Liver (tissue), 3 donors: ENCODE measurements at regions not wholly inside any gene's neighbourhood (a gene's known extent, or its start where the extent isn't known, plus 50 kb on each side); places are given as distances from the start of the nearest gene placed in this dataset.

ENCODE experiments used
- ATF3 ChIP-seq: IDR thresholded peaks from 2 replicates; pipeline ENCODE4 v1.6.1; 2016; ENCODE audit warnings: antibody characterized with exemption
- CTCF ChIP-seq: fragments of 150-350 bp; IDR thresholded peaks from 2 replicates; pipeline ENCODE4 v1.5.1; 2017; ENCODE audit warnings: improper control_type of control experiment, low read depth, low read length; ENCODE audit not compliant: missing input control
- EGR1 ChIP-seq, 2 donors: IDR thresholded peaks; 2 replicates each; pipeline ENCODE4 v1.6.1; 2016 to 2018; ENCODE audit warnings: antibody characterized with exemption in 2 of 2, low read depth in 2 of 2
- GABPA ChIP-seq, 2 donors: IDR thresholded peaks in 1 of 2; conservative IDR thresholded peaks in 1 of 2; 2 replicates each; pipeline ENCODE4 v1.6.1; 2016; ENCODE audit warnings: antibody characterized with exemption in 2 of 2, mild to moderate bottlenecking in 1 of 2, moderate library complexity in 1 of 2
- JUND ChIP-seq, 2 donors: IDR thresholded peaks; 2 replicates each; pipeline ENCODE4 v1.6.1; 2016; ENCODE audit warnings: antibody characterized with exemption in 2 of 2
- MAX ChIP-seq: IDR thresholded peaks from 2 replicates; pipeline ENCODE4 v1.6.1; 2016; ENCODE audit warnings: antibody characterized with exemption
- NR2F2 ChIP-seq: IDR thresholded peaks from 2 replicates; pipeline ENCODE4 v1.6.1; 2016; ENCODE audit warnings: antibody characterized with exemption
- RAD21 ChIP-seq, 2 donors: IDR thresholded peaks; 2 replicates each; pipeline ENCODE4 v1.6.1; 2016; ENCODE audit warnings: antibody characterized with exemption in 2 of 2, mild to moderate bottlenecking in 2 of 2
- REST ChIP-seq: IDR thresholded peaks from 2 replicates; pipeline ENCODE4 v1.6.1; 2016; ENCODE audit warnings: antibody characterized with exemption, mild to moderate bottlenecking
- SP1 ChIP-seq: IDR thresholded peaks from 2 replicates; pipeline ENCODE4 v1.6.1; 2018; ENCODE audit warnings: antibody characterized with exemption, mild to moderate bottlenecking
- TAF1 ChIP-seq: conservative IDR thresholded peaks from 2 replicates; pipeline ENCODE4 v1.6.1; 2016; ENCODE audit warnings: antibody characterized with exemption, mild to moderate bottlenecking
- YY1 ChIP-seq: IDR thresholded peaks from 2 replicates; pipeline ENCODE4 v1.6.1; 2016; ENCODE audit warnings: antibody characterized with exemption, mild to moderate bottlenecking
- ZBTB33 ChIP-seq: IDR thresholded peaks from 2 replicates; pipeline ENCODE4 v1.6.1; 2016; ENCODE audit warnings: antibody characterized with exemption
- donor health status: healthy.
- donor health status: healthy.

- no peak for TF ChIP-seq CTCF
- no peak for TF ChIP-seq RAD21 (IDR thresholded peaks at IDR 0.05)
- no peak for TF ChIP-seq EGR1 (IDR thresholded peaks at IDR 0.05; ENCODE audit: low read depth in 2 of 2)
- TF ChIP-seq JUND (IDR thresholded peaks at IDR 0.05) = no peak
- TF ChIP-seq ZBTB33 = no peak
- no peak for TF ChIP-seq REST
- TF ChIP-seq MAX = no peak
- TF ChIP-seq TAF1 = no peak
- TF ChIP-seq GABPA (IDR thresholded peaks at IDR 0.05 in 1 of 2, conservative IDR thresholded peaks at IDR 0.05 in 1 of 2) = no peak
- no peak for TF ChIP-seq SP1
- no peak for TF ChIP-seq ATF3
- no peak for TF ChIP-seq YY1
- TF ChIP-seq NR2F2 = no peak
These were observed 87.3 kb upstream of the IRX6 start for GRCh38 chr16:55236655-55237054.
